DND-41 (cell line): ENCODE measurements at regions not wholly inside any gene's neighbourhood (a gene's known extent, or its start where the extent isn't known, plus 50 kb on each side); places are given as distances from the start of the nearest gene placed in this dataset.

Experiments
- ATAC-seq: fragments of 200-7000 bp; cut with Tn5 transposase; 3 replicates; pipeline ENCODE4 v1.9.1; 2021; ENCODE audit warnings: low read depth; ENCODE audit not compliant: insufficient read depth
- DNase-seq: peaks from one replicate; pipeline ENCODE4 v3.0.0-alpha.2; 2020
- H2AFZ ChIP-seq: 2 replicates; pipeline ENCODE4 v1.6.0; 2012; ENCODE audit warnings: low read depth, low read length
- H3K27ac ChIP-seq: 2 replicates; pipeline ENCODE4 v1.5.1; 2012; ENCODE audit warnings: low read length, inconsistent platforms
- H3K27me3 ChIP-seq: fragments of 200-600 bp; sonication (generic); 2 replicates; pipeline ENCODE4 v1.6.0; 2012; ENCODE audit warnings: low read length, mild to moderate bottlenecking, inconsistent platforms; ENCODE audit not compliant: insufficient read depth, poor library complexity
- H3K36me3 ChIP-seq: 2 replicates; pipeline ENCODE4 v1.5.1; 2012; ENCODE audit warnings: low read length, inconsistent platforms; ENCODE audit not compliant: insufficient read depth
- H3K4me1 ChIP-seq: 2 replicates; pipeline ENCODE4 v1.5.1; 2012; ENCODE audit warnings: mild to moderate bottlenecking, low read length; ENCODE audit not compliant: insufficient read depth
- H3K4me2 ChIP-seq: 2 replicates; pipeline ENCODE4 v1.6.0; 2012; ENCODE audit warnings: mild to moderate bottlenecking, moderate library complexity, low read length, inconsistent platforms; ENCODE audit not compliant: insufficient read depth
- H3K4me3 ChIP-seq, 2 experiments: fragments of 200-600 bp in 1 of 2; shearing (Covaris generic) in 1 of 2; 2 replicates each; pipeline ENCODE4 v1.5.1; 2012 to 2016; ENCODE audit warnings: inconsistent platforms in 2 of 2, low read length in 2 of 2, mild to moderate bottlenecking in 2 of 2, low read depth in 1 of 2, moderate library complexity in 1 of 2
- H3K79me2 ChIP-seq: 2 replicates; pipeline ENCODE4 v1.6.0; 2012; ENCODE audit warnings: low read length, inconsistent platforms; ENCODE audit not compliant: insufficient read depth
- H3K9ac ChIP-seq: 2 replicates; pipeline ENCODE4 v1.6.0; 2012; ENCODE audit warnings: low read depth, mild to moderate bottlenecking, inconsistent platforms, low read length, moderate library complexity
- H3K9me3 ChIP-seq: 2 replicates; pipeline ENCODE4 v1.5.1; 2012; ENCODE audit warnings: low read length, moderate library complexity, mild to moderate bottlenecking, inconsistent platforms; ENCODE audit not compliant: insufficient read depth, severe bottlenecking
- H4K20me1 ChIP-seq: 2 replicates; pipeline ENCODE4 v1.6.0; 2012; ENCODE audit warnings: low read length; ENCODE audit not compliant: insufficient read depth
- EZH2 ChIP-seq: IDR thresholded peaks from 3 replicates; pipeline ENCODE4 v1.6.1; 2012; ENCODE audit warnings: borderline replicate concordance, low read depth, mild to moderate bottlenecking, moderate library complexity, low read length, inconsistent platforms; ENCODE audit not compliant: severe bottlenecking
- TF ChIP-seq, protein P1 (sequence below): IDR thresholded peaks from 2 replicates; pipeline ENCODE4 v1.5.1; 2012; ENCODE audit warnings: borderline replicate concordance, low read length, moderate library complexity, mild to moderate bottlenecking; ENCODE audit not compliant: poor library complexity, severe bottlenecking; ENCODE audit errors: extremely low read depth

DNA sequence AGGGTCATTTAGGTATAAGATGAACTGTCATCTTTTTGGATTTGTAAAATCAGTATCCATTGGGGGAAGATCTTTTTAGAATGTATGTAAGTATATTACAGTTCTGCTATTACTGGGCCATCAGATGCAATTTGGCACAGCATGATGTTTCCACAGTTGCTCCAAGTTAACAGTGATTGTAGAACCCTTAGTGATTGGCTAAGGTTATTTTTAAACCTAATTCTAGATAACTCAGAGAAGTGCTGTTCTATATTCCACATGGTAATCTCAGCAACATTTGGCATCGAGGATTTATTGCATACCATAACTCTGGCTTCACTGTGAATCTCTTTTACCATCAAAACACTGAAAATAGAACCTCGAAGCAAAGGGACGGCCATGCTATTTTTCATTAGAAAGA, 215.7 kb upstream of the HAND2 start:
- no peak overlapping the region for H3K4me3 ChIP-seq
- TF ChIP-seq EZH2 = no peak
- TF ChIP-seq, protein P1, sequence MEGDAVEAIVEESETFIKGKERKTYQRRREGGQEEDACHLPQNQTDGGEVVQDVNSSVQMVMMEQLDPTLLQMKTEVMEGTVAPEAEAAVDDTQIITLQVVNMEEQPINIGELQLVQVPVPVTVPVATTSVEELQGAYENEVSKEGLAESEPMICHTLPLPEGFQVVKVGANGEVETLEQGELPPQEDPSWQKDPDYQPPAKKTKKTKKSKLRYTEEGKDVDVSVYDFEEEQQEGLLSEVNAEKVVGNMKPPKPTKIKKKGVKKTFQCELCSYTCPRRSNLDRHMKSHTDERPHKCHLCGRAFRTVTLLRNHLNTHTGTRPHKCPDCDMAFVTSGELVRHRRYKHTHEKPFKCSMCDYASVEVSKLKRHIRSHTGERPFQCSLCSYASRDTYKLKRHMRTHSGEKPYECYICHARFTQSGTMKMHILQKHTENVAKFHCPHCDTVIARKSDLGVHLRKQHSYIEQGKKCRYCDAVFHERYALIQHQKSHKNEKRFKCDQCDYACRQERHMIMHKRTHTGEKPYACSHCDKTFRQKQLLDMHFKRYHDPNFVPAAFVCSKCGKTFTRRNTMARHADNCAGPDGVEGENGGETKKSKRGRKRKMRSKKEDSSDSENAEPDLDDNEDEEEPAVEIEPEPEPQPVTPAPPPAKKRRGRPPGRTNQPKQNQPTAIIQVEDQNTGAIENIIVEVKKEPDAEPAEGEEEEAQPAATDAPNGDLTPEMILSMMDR = no peak
- no peaks in the 10 kb centered on the region for H3K27me3 ChIP-seq
- ATAC-seq (no peak), DNase-seq (no peak)
- no peaks in the 10 kb centered on the region for H3K79me2 ChIP-seq
- H4K20me1 ChIP-seq = no peaks in the 10 kb centered on the region
- no peak overlapping the region for H3K27ac ChIP-seq
- H3K9ac ChIP-seq = no peak overlapping the region
- no peaks in the 10 kb centered on the region for H3K36me3 ChIP-seq
- H3K9me3 ChIP-seq = no peaks in the 10 kb centered on the region
- no peak overlapping the region for H2AFZ ChIP-seq
- H3K4me1 ChIP-seq = no peaks in the 10 kb centered on the region
- no peak overlapping the region for H3K4me2 ChIP-seq

- Histone ChIP-seq H3K9me3 (no peaks in the 10 kb centered on the region), H3K27ac (no peak overlapping the region), H3K4me2 (no peak overlapping the region), H3K9ac (no peak overlapping the region), H4K20me1 (no peaks in the 10 kb centered on the region; the same call in 1 of the 2 replicates), H2AFZ (no peak overlapping the region), H3K4me1 (no peaks in the 10 kb centered on the region), H3K79me2 (no peaks in the 10 kb centered on the region), H3K27me3 (no peaks in the 10 kb centered on the region), H3K36me3 (no peaks in the 10 kb centered on the region), H3K4me3 (no peak overlapping the region)
- TF ChIP-seq, protein P1 = no peak
- TF ChIP-seq EZH2 = no peak
- ATAC-seq = no peak
- DNase-seq = no peak
These were observed 206.8 kb upstream of the HAND2 start for GRCh38 chr4:173736840-173737239.

DNA sequence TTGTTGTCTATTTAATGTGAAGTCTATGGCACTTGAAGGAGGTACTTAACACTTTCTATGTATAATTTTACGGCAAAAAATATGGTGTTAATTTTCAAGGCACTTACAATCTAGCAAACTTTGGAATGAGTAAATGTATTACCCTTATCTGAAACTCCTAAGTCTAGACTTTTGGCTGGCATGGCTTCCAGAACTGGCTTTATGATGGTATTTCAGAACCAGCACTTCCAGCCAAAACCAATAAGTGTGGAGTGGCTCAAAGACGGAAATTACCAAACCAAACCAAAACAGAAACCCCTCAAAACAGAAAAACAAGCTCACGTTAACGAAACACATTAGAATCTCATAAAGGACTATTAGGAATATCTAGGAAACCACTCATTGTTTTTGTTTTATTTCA, 205.6 kb upstream of the HAND2 start:
- TF ChIP-seq, protein P1 = no peak
- TF ChIP-seq EZH2 = no peak
- DNase-seq = no peak

DNA sequence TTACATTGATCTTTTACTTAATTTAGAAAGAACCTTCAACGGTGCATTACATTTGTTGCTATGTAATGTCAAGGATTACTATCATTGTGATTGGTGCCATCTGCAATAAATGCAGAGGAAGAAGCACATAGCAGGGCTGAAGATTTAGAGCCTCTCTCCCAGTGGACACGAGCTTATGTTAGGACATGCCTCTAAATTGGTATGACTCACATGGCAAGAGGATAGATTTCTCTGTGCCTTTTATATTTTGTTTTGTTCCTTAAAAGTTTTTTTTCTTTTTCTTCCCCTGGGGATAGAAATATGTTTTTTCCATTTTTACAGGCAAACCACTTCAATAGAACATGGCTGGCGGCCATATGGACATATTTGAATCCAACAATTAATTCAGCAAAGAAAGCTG, 205.0 kb upstream of the HAND2 start:
- H3K4me3 ChIP-seq = no peak overlapping the region
- no peak overlapping the region for H3K9ac ChIP-seq
- DNase-seq = no peak
- no peaks in the 10 kb centered on the region; the same call in 1 of the 2 replicates for H4K20me1 ChIP-seq
- TF ChIP-seq, protein P1 = no peak
- no peak for TF ChIP-seq EZH2
- H3K36me3 ChIP-seq = no peaks in the 10 kb centered on the region
- no peak overlapping the region for H3K4me2 ChIP-seq
- no peak for ATAC-seq
- no peak overlapping the region for H3K27ac ChIP-seq
- no peaks in the 10 kb centered on the region for H3K27me3 ChIP-seq
- no peaks in the 10 kb centered on the region for H3K79me2 ChIP-seq
- no peaks in the 10 kb centered on the region for H3K4me1 ChIP-seq
- no peak overlapping the region for H2AFZ ChIP-seq
- H3K9me3 ChIP-seq = no peaks in the 10 kb centered on the region

More for the DNA sequence above, 205.6 kb upstream of the HAND2 start:
- Histone ChIP-seq H3K9ac (no peak overlapping the region), H3K27me3 (no peaks in the 10 kb centered on the region), H3K79me2 (no peaks in the 10 kb centered on the region), H4K20me1 (no peaks in the 10 kb centered on the region; the same call in 1 of the 2 replicates), H3K27ac (no peak overlapping the region), H2AFZ (no peak overlapping the region), H3K9me3 (no peaks in the 10 kb centered on the region), H3K4me3 (no peak overlapping the region), H3K36me3 (no peaks in the 10 kb centered on the region), H3K4me2 (no peak overlapping the region), H3K4me1 (no peaks in the 10 kb centered on the region)
- no peak for ATAC-seq
